ENCODE measurements at regions not wholly inside any gene's neighbourhood (a gene's known extent, or its start where the extent isn't known, plus 50 kb on each side); places are given as distances from the start of the nearest gene placed in this dataset.

GRCh38 chr17:79174193-79174765, 99.7 kb downstream of the ENGASE start:
- no peak for DNase-seq

GRCh38 chr17:79171188-79171587, 96.6 kb downstream of the ENGASE start:
- no peak for DNase-seq

GRCh38 chr17:79169861-79170260, 95.2 kb downstream of the ENGASE start:
- DNase-seq, result no peak

- no peak for DNase-seq
Measured at GRCh38 chr17:79169366-79169765, 94.7 kb downstream of the ENGASE start.

- DNase-seq, result no peak
Measured at GRCh38 chr17:79168486-79169055, 93.9 kb downstream of the ENGASE start.

GRCh38 chr17:79167486-79167885, 92.9 kb downstream of the ENGASE start:
- no peak for DNase-seq

GRCh38 chr17:79165756-79166473, 91.3 kb downstream of the ENGASE start:
- DNase-seq, result no peak

- no peak for DNase-seq
Measured at GRCh38 chr17:79164913-79165695, 90.5 kb downstream of the ENGASE start.

- DNase-seq, result no peak
Measured at GRCh38 chr17:79164408-79164807, 89.8 kb downstream of the ENGASE start.

GRCh38 chr17:79163071-79163470, 88.4 kb downstream of the ENGASE start:
- DNase-seq, result no peak

GRCh38 chr17:79162012-79162963, 87.7 kb downstream of the ENGASE start:
- DNase-seq, result no peak

GRCh38 chr17:79160980-79161636, 86.5 kb downstream of the ENGASE start:
- DNase-seq, result no peak

- no peak for DNase-seq
Measured at GRCh38 chr17:79159926-79160325, 85.3 kb downstream of the ENGASE start.

GRCh38 chr17:79159471-79159870, 84.8 kb downstream of the ENGASE start:
- no peak for DNase-seq

- no peak for DNase-seq
Measured at GRCh38 chr17:79156463-79157095, 82.0 kb downstream of the ENGASE start.

GRCh38 chr17:79155701-79156100, 81.1 kb downstream of the ENGASE start:
- DNase-seq, result no peak

- no peak for DNase-seq
Measured at GRCh38 chr17:79154951-79155585, 80.4 kb downstream of the ENGASE start.

GRCh38 chr17:79154446-79154845, 79.8 kb downstream of the ENGASE start:
- no peak for DNase-seq

GRCh38 chr17:79153367-79154130, 78.9 kb downstream of the ENGASE start:
- no peak for DNase-seq
